HEK293 (cell line): ENCODE measurements at regions not wholly inside any gene's neighbourhood (a gene's known extent, or its start where the extent isn't known, plus 50 kb on each side); places are given as distances from the start of the nearest gene placed in this dataset.

Experiments used
- CTCF ChIA-PET: fragments of 350-600 bp; formaldehyde crosslinking; extraction: SDS; loops from one replicate; lab custom pipeline; 2021; ENCODE audit warnings: antibody characterized with exemption; lab: Yijun Ruan, JAX
- POLR2A ChIA-PET: fragments of 300-600 bp; formaldehyde crosslinking; extraction: SDS; loops from one replicate; lab custom pipeline; 2020; ENCODE audit warnings: antibody characterized with exemption, inconsistent platforms; lab: Yijun Ruan, JAX
- H3K27ac ChIP-seq: fragments of 200-500 bp; sonication (Bioruptor generic); 2 replicates; pipeline ENCODE4 v1.5.1; 2014; ENCODE audit warnings: low read depth, low read length, control low read depth, inconsistent platforms; ENCODE audit errors: extremely low read depth
- H3K36me3 ChIP-seq, 2 experiments: fragments of 200-500 bp in 1 of 2; sonication (Bioruptor generic) in 1 of 2; 1 replicate in 1 of 2; 2 replicates in 1 of 2; pipeline ENCODE4 v1.5.1; 2014 to 2017; ENCODE audit warnings: inconsistent platforms in 2 of 2, low read length in 2 of 2; ENCODE audit not compliant: control insufficient read depth in 2 of 2, insufficient read depth in 1 of 2
- H3K4me1 ChIP-seq: fragments of 200-500 bp; sonication (Bioruptor generic); 2 replicates; pipeline ENCODE4 v1.5.1; 2014; ENCODE audit warnings: mild to moderate bottlenecking, low read length, inconsistent platforms; ENCODE audit not compliant: control insufficient read depth, insufficient read depth
- H3K4me3 ChIP-seq: 2 replicates; pipeline ENCODE4 v1.5.1; 2011; ENCODE audit warnings: low read depth, mild to moderate bottlenecking, control low read depth, low read length, moderate library complexity
- H3K9me3 ChIP-seq: fragments of 200-500 bp; sonication (Bioruptor generic); 2 replicates; pipeline ENCODE4 v1.5.1; 2014; ENCODE audit warnings: low read depth, low read length, inconsistent platforms; ENCODE audit not compliant: control insufficient read depth, insufficient read depth
- HIC1 ChIP-seq: fragments of 450-650 bp; formaldehyde crosslinking; IDR thresholded peaks from 2 replicates; pipeline ENCODE4 v1.5.1; 2016; ENCODE audit warnings: missing biosample characterization, missing genetic modification characterization
- OVOL3 ChIP-seq: fragments of 450-650 bp; formaldehyde crosslinking; IDR thresholded peaks from 2 replicates; pipeline ENCODE4 v1.5.1; 2016; ENCODE audit warnings: missing biosample characterization, missing genetic modification characterization
- RBAK ChIP-seq: fragments of 450-650 bp; formaldehyde crosslinking; IDR thresholded peaks from 2 replicates; pipeline ENCODE4 v1.5.1; 2016; ENCODE audit warnings: missing biosample characterization, missing genetic modification characterization
- SALL2 ChIP-seq: fragments of 450-650 bp; formaldehyde crosslinking; IDR thresholded peaks from 2 replicates; pipeline ENCODE4 v1.5.0; 2017; ENCODE audit warnings: missing biosample characterization, mild to moderate bottlenecking, missing genetic modification characterization, borderline replicate concordance
- ZFHX2 ChIP-seq: fragments of 450-650 bp; formaldehyde crosslinking; conservative IDR thresholded peaks from 2 replicates; pipeline ENCODE4 v1.5.1; 2016; ENCODE audit warnings: missing biosample characterization, missing genetic modification characterization
- ZNF155 ChIP-seq: fragments of 450-650 bp; formaldehyde crosslinking; IDR thresholded peaks from 2 replicates; pipeline ENCODE4 v1.5.1; 2016; ENCODE audit warnings: missing biosample characterization, missing genetic modification characterization
- ZNF16 ChIP-seq: fragments of 450-650 bp; formaldehyde crosslinking; IDR thresholded peaks from 2 replicates; pipeline ENCODE4 v1.5.1; 2016; ENCODE audit warnings: low read depth, missing biosample characterization, missing genetic modification characterization
- ZNF423 ChIP-seq: fragments of 450-650 bp; formaldehyde crosslinking; IDR thresholded peaks from 2 replicates; pipeline ENCODE4 v1.5.1; 2016; ENCODE audit warnings: missing biosample characterization, missing genetic modification characterization
- ZNF426 ChIP-seq: fragments of 450-650 bp; formaldehyde crosslinking; IDR thresholded peaks from 2 replicates; pipeline ENCODE4 v1.5.1; 2017; ENCODE audit warnings: missing biosample characterization, missing genetic modification characterization, mild to moderate bottlenecking, inconsistent platforms, moderate library complexity
- ZNF501 ChIP-seq: fragments of 450-650 bp; formaldehyde crosslinking; IDR thresholded peaks from 2 replicates; pipeline ENCODE4 v1.5.1; 2016; ENCODE audit warnings: missing biosample characterization, missing genetic modification characterization
- ZNF658 ChIP-seq: fragments of 450-650 bp; formaldehyde crosslinking; IDR thresholded peaks from 2 replicates; pipeline ENCODE4; 2016; ENCODE audit warnings: missing biosample characterization, missing genetic modification characterization
- ZNF664 ChIP-seq: fragments of 450-650 bp; formaldehyde crosslinking; IDR thresholded peaks from 2 replicates; pipeline ENCODE4 v1.5.1; 2016; ENCODE audit warnings: missing biosample characterization, missing genetic modification characterization
- ZNF692 ChIP-seq: fragments of 450-650 bp; formaldehyde crosslinking; IDR thresholded peaks from 2 replicates; pipeline ENCODE4 v1.5.1; 2016; ENCODE audit warnings: missing biosample characterization, missing genetic modification characterization
- ZSCAN4 ChIP-seq: fragments of 450-650 bp; formaldehyde crosslinking; IDR thresholded peaks from 2 replicates; pipeline ENCODE4 v1.5.1; 2017; ENCODE audit warnings: missing biosample characterization, missing genetic modification characterization
- ZXDB ChIP-seq: fragments of 450-650 bp; formaldehyde crosslinking; IDR thresholded peaks from 2 replicates; pipeline ENCODE4 v1.5.1; 2016; ENCODE audit warnings: missing biosample characterization, missing genetic modification characterization
- TF ChIP-seq, protein P1 (sequence below): fragments of 450-650 bp; formaldehyde crosslinking; IDR thresholded peaks from 2 replicates; pipeline ENCODE4; 2016; ENCODE audit warnings: missing biosample characterization, missing genetic modification characterization
- TF ChIP-seq, protein P2 (sequence below): fragments of 450-650 bp; formaldehyde crosslinking; IDR thresholded peaks from 2 replicates; pipeline ENCODE4 v1.5.1; 2016; ENCODE audit warnings: missing biosample characterization, missing genetic modification characterization

DNA sequence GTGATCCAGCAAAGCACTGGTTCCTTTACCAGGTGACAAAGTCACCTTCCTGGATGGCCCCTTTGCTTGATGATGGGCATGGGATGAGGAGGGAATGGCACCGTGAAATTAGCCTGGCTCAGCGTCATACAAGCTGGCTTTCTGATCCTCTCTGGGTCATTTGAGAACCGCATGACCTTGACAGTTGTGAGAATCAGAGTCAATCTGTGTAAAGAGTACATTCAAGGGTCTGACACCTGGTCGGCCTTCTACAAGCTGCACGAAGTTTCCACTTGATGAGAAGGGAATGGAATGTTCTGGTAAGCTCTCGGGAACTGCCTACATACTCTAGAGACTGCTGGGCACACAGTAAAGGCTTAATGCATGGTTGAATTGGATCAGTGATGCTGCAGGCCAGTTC is 319.8 kb upstream of the TLE3 start:
- Histone ChIP-seq H3K36me3 (no peaks in the 10 kb centered on the region), H3K4me3 (no peak overlapping the region), H3K27ac (no peak overlapping the region), H3K4me1 (peaks cover 9% of the 10 kb centered on the region), H3K9me3 (no peaks in the 10 kb centered on the region)
- ChIA-PET POLR2A (no interaction called here), CTCF (no interaction called here)
- TF ChIP-seq, protein P1, sequence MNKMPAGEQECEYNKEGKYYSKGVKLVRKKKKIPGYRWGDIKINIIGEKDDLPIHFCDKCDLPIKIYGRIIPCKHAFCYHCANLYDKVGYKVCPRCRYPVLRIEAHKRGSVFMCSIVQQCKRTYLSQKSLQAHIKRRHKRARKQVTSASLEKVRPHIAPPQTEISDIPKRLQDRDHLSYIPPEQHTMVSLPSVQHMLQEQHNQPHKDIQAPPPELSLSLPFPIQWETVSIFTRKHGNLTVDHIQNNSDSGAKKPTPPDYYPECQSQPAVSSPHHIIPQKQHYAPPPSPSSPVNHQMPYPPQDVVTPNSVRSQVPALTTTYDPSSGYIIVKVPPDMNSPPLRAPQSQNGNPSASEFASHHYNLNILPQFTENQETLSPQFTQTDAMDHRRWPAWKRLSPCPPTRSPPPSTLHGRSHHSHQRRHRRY (tag by site-specific recombination): no peak
- TF ChIP-seq ZNF16 (tag by site-specific recombination) (no peak), ZNF692 (no peak), ZNF501 (tag by site-specific recombination) (no peak), ZXDB (no peak), HIC1 (tag by site-specific recombination) (no peak), ZFHX2 (tag by site-specific recombination) (no peak), RBAK (tag by site-specific recombination) (no peak), ZNF658 (no peak), ZSCAN4 (tag by site-specific recombination) (no peak), SALL2 (tag by site-specific recombination) (no peak), ZNF426 (no peak), ZNF664 (no peak), ZNF155 (no peak)
- TF ChIP-seq, protein P2, sequence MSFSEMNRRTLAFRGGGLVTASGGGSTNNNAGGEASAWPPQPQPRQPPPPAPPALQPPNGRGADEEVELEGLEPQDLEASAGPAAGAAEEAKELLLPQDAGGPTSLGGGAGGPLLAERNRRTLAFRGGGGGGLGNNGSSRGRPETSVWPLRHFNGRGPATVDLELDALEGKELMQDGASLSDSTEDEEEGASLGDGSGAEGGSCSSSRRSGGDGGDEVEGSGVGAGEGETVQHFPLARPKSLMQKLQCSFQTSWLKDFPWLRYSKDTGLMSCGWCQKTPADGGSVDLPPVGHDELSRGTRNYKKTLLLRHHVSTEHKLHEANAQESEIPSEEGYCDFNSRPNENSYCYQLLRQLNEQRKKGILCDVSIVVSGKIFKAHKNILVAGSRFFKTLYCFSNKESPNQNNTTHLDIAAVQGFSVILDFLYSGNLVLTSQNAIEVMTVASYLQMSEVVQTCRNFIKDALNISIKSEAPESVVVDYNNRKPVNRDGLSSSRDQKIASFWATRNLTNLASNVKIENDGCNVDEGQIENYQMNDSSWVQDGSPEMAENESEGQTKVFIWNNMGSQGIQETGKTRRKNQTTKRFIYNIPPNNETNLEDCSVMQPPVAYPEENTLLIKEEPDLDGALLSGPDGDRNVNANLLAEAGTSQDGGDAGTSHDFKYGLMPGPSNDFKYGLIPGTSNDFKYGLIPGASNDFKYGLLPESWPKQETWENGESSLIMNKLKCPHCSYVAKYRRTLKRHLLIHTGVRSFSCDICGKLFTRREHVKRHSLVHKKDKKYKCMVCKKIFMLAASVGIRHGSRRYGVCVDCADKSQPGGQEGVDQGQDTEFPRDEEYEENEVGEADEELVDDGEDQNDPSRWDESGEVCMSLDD (tag by site-specific recombination): no peak

GRCh38 chr15:70416829-70417228 is 319.1 kb upstream of the TLE3 start:
- CTCF ChIA-PET: no interaction called here
- no peaks in the 10 kb centered on the region for H3K9me3 ChIP-seq
- H3K4me1 ChIP-seq: peaks cover 9% of the 10 kb centered on the region
- TF ChIP-seq ZNF423 (tag by site-specific recombination): no peak
- TF ChIP-seq OVOL3 (tag by site-specific recombination): no peak
- TF ChIP-seq, all 188 proteins: peak for 0
- Histone ChIP-seq H3K4me3 (no peak overlapping the region), H3K27ac (no peak overlapping the region), H3K36me3 (no peaks in the 10 kb centered on the region)
- POLR2A ChIA-PET: no interaction called here
